Vagina (tissue), 2 donors: ENCODE measurements at regions not wholly inside any gene's neighbourhood (a gene's known extent, or its start where the extent isn't known, plus 50 kb on each side); places are given as distances from the start of the nearest gene placed in this dataset.

Experiments
- POLR2A ChIP-seq, 2 donors: fragments of 450-650 bp; IDR thresholded peaks; one replicate each; pipeline ENCODE4 v1.6.1; 2017; ENCODE audit warnings: antibody characterized with exemption in 2 of 2, mild to moderate bottlenecking in 2 of 2, moderate library complexity in 2 of 2
- POLR2AphosphoS5 ChIP-seq, 2 donors: sonication (generic); formaldehyde crosslinking; IDR thresholded peaks; one replicate each; pipeline ENCODE4 v1.9.0; 2017; ENCODE audit warnings: antibody characterized with exemption in 2 of 2, mild to moderate bottlenecking in 2 of 2, low read depth in 1 of 2; ENCODE audit not compliant: insufficient read depth in 1 of 2
- TF ChIP-seq, protein P1 (sequence below), 3 experiments: fragments of 450-650 bp in 2 of 3; fragments of 200-600 bp in 1 of 3; sonication (generic) in 1 of 3; IDR thresholded peaks; one replicate each; pipeline ENCODE4 v1.5.1; 2017 to 2019; ENCODE audit warnings: antibody characterized with exemption in 3 of 3, mild to moderate bottlenecking in 2 of 3, moderate library complexity in 2 of 3

DNA sequence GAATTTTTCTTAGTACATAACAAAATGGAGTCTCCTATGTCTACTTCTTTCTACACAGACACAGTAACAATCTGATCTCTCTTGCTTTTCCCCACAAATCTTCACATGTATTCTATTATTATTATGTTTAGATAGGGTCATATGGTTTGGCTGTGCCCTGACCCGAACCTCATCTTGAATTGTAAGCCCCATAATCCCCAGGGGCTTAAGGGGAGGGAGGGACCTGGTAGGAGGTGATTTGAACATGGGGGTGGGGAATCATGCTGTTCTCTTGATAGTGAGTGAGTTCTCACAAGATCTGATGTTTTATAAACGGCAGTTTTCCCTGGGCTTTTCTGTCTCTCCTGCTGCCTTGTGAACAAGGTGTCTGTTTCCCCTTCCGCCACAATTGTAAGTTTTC, 86.7 kb upstream of the SELENOK start:
- no peak for TF ChIP-seq POLR2A (IDR thresholded peaks at IDR 0.05)
- TF ChIP-seq, protein P1, sequence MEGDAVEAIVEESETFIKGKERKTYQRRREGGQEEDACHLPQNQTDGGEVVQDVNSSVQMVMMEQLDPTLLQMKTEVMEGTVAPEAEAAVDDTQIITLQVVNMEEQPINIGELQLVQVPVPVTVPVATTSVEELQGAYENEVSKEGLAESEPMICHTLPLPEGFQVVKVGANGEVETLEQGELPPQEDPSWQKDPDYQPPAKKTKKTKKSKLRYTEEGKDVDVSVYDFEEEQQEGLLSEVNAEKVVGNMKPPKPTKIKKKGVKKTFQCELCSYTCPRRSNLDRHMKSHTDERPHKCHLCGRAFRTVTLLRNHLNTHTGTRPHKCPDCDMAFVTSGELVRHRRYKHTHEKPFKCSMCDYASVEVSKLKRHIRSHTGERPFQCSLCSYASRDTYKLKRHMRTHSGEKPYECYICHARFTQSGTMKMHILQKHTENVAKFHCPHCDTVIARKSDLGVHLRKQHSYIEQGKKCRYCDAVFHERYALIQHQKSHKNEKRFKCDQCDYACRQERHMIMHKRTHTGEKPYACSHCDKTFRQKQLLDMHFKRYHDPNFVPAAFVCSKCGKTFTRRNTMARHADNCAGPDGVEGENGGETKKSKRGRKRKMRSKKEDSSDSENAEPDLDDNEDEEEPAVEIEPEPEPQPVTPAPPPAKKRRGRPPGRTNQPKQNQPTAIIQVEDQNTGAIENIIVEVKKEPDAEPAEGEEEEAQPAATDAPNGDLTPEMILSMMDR (IDR thresholded peaks at IDR 0.05), result no peak
- TF ChIP-seq POLR2AphosphoS5 (IDR thresholded peaks at IDR 0.05; ENCODE audit: insufficient read depth in 1 of 2, low read depth in 1 of 2), result no peak
